IPS-20b (cell line): ENCODE measurements at regions not wholly inside any gene's neighbourhood (a gene's known extent, or its start where the extent isn't known, plus 50 kb on each side); places are given as distances from the start of the nearest gene placed in this dataset.
"Not testable (repeated sequence)": the region's sequence is repeated elsewhere in the genome, so short reads cannot be mapped to it uniquely, and the experiment has no call there.

ENCODE experiments used
- H3K27ac ChIP-seq: one replicate; pipeline ENCODE4 v1.5.1; 2013; ENCODE audit warnings: low read length
- H3K27me3 ChIP-seq: 2 replicates; pipeline ENCODE4 v1.6.1; 2013; ENCODE audit warnings: mild to moderate bottlenecking, low read length, inconsistent platforms; ENCODE audit not compliant: insufficient read depth
- H3K36me3 ChIP-seq: 2 replicates; pipeline ENCODE4 v1.6.1; 2013; ENCODE audit warnings: low read depth, mild to moderate bottlenecking, inconsistent platforms, low read length, moderate library complexity; ENCODE audit not compliant: insufficient read depth
- H3K4me1 ChIP-seq: 2 replicates; pipeline ENCODE4 v1.6.1; 2013; ENCODE audit warnings: mild to moderate bottlenecking, control low read depth, inconsistent platforms, low read length, moderate library complexity; ENCODE audit not compliant: insufficient read depth
- H3K4me3 ChIP-seq: 2 replicates; pipeline ENCODE4 v1.5.1; 2013; ENCODE audit warnings: mild to moderate bottlenecking, low read length, inconsistent platforms
- H3K9ac ChIP-seq: 2 replicates; pipeline ENCODE4 v1.6.1; 2013; ENCODE audit warnings: low read depth, mild to moderate bottlenecking, inconsistent platforms, low read length, moderate library complexity
- H3K9me3 ChIP-seq: 2 replicates; pipeline ENCODE4 v1.6.1; 2013; ENCODE audit warnings: mild to moderate bottlenecking, low read depth, low read length, inconsistent platforms; ENCODE audit not compliant: insufficient read depth

DNA sequence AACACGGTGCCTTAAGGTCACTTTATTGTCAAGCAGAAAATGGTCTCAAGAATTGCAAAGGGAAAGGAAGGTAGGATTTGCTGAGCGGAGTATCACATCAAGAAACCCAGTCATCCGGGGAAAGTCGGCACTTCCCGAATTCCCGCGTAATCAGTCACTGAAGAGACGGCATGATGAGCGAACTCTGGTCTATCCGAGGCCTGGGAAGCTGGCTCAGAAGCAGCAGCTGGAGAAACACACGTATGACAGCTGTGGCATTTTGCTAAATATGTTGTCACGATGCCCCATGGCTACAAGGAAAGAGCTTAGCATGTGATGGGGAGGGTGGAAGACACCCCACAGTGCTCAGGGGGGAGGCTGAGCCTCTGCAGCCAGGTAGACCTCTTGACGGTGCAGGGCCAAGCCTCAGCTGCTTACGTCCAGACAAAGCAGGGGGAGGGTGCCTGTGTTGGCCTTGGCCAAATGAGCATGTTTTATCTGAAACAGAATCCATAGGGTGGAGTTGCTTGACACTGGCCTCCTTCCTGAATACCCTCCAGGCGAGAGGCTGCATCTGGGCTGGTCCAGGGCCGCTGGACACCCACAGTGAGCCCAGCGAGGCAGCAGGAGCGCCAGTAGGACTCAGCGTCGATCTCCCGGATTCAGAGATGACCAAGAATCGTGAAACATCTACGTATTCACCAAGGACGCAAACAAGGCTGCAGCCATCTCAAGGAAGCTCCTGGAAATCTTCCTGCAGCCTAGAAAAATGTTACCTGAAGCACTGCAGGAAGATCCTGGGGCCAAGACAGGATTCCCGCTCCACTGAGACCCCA is 118.8 kb upstream of the AFDN start:
- H3K36me3 ChIP-seq, result no peaks in the 10 kb centered on the region
- H3K9me3 ChIP-seq, result no peaks in the 10 kb centered on the region
- no peak overlapping the region for H3K4me3 ChIP-seq
- no peaks in the 10 kb centered on the region for H3K4me1 ChIP-seq
- H3K27ac ChIP-seq, result no peak overlapping the region
- no peaks in the 10 kb centered on the region for H3K27me3 ChIP-seq
- H3K9ac ChIP-seq, result no peak overlapping the region

DNA sequence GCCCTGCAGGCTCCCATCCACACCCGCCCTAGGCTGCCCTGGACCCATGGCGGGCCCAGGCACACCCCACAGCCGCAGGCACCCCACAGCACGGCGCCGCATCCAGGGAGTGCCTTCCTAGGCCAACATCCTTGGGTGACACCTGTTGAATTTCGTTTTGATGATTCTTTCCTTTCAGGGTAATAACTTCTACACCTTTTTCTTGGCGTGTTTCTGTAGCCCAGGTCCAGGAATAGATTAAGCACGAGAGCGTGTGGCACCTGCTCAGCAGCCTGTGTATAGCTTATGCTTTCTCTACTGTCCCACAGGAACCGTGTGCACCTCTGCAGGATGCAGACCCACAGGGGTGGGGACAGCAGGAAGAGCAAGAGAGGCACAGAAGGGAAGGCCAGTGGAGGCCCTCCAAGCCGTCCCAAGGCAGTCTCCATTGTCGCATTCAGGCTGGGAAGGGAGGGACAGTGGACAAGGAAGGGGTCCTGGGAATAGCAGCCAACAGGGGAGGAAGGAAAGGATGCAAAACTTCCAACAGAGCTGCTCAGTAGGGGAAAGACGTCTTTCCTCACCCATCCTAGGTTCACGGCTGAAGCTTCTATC is 118.1 kb upstream of the AFDN start:
- Histone ChIP-seq H3K9ac (no peak overlapping the region), H3K36me3 (no peaks in the 10 kb centered on the region), H3K9me3 (no peaks in the 10 kb centered on the region), H3K4me3 (no peak overlapping the region), H3K4me1 (peaks cover 1% of the 10 kb centered on the region; the same call in 1 of the 2 replicates), H3K27me3 (no peaks in the 10 kb centered on the region), H3K27ac (no peak overlapping the region)

DNA sequence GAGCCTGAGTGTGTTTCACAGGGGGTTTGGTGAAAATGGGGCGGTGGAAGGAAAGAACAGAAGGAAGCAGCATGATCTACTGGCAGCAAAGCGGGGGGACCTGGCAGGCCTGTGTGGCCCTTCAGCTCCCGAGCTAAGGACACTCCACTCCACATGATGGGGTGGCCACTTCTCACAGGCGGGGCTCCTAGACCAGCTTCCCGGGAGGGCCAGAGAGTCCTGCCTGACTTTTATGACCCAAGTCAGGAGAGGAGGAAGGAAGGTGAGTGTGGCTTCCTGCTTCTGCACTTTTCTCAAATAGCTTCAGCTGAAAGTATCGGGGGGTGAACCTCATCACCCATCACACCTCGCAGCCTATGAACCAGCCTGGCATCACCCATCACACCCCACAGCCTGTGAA is 117.5 kb upstream of the AFDN start:
- Histone ChIP-seq H3K27me3 (no peaks in the 10 kb centered on the region), H3K27ac (no peak overlapping the region), H3K9me3 (no peaks in the 10 kb centered on the region), H3K9ac (no peak overlapping the region), H3K4me3 (no peak overlapping the region), H3K36me3 (no peaks in the 10 kb centered on the region), H3K4me1 (peaks cover 6% of the 10 kb centered on the region; the same call in 1 of the 2 replicates)

DNA sequence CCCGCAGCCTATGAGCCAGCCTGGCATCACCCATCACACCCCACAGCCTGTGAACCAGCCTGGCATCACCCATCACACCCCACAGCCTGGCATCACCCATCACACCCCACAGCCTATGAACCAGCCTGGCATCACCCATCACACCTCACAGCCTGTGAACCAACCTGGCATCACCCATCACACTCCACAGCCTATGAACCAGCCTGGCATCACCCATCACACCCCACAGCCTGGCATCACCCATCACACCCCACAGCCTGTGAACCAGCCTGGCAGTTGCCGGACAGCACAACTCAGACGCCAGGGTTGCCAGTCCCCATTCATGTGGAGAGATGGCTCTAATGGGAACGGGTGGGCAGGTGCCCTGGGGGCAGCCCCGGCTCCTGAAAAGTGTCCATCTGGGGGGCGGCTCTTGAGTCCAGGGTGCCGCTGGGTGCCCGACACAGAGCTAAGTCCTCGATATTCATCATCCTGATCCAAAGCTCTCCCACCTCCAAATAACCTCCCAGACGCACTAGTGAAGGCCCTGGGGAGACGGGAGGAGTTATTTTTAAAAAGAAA is 116.9 kb upstream of the AFDN start:
- H3K9ac ChIP-seq, result not testable (repeated sequence)

DNA sequence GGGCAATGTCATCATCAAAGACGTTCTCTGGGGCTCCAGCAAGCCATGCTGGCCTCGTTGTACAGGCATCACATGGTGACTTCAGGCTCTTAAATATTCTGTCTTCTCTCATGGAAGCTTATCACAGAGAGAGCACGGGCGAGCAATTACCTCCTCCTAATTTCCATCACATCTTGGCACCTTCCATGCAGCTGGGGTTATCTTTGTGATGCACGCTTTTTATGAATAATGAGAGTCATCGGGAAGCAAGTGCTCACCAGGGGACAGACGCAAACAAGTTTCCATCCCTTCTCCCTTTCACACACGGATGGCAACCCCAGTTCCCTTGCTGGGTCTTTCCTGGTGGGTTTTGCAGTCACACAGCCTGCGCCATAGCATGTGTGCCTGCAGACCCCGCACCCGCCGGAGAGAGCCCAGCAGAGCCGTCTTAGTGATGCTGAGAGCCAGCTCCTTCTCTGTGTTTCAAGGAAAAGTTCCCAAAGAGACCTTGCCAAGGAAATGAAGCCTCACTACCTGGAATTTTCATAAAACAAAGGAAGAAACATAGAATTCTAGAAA is 116.3 kb upstream of the AFDN start:
- H3K27me3 ChIP-seq, result no peaks in the 10 kb centered on the region
- H3K27ac ChIP-seq, result no peak overlapping the region
- peaks cover 6% of the 10 kb centered on the region; the same call in 1 of the 2 replicates for H3K4me1 ChIP-seq
- no peaks in the 10 kb centered on the region for H3K36me3 ChIP-seq
- no peak overlapping the region for H3K4me3 ChIP-seq
- no peaks in the 10 kb centered on the region for H3K9me3 ChIP-seq
- no peak overlapping the region for H3K9ac ChIP-seq

More for the DNA sequence above, 116.9 kb upstream of the AFDN start:
- not testable (repeated sequence) for H3K27ac ChIP-seq, H3K36me3 ChIP-seq, H3K4me1 ChIP-seq, H3K4me3 ChIP-seq, H3K9me3 ChIP-seq, H3K27me3 ChIP-seq

DNA sequence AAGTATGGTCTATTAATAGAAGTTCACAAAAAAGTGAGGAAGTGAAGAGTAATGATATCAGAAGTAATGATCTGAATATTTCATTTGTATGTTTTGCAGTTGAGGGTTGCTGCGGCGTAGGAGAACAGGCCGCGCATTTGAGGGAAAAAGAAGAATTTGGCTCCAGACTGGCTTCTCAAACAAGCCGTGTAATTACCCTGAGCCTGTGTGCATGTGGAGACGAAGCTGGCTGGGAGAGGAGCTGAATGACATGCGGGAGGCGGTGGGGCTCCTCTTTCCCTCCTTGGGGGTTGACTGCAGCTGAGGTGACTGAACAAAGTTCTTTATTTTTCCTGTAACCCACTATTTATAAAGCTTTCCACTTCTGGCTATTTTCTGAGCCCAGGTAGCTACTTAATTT is 115.5 kb upstream of the AFDN start:
- Histone ChIP-seq H3K4me1 (peaks cover 6% of the 10 kb centered on the region; the same call in 1 of the 2 replicates), H3K36me3 (no peaks in the 10 kb centered on the region), H3K27ac (no peak overlapping the region), H3K9ac (no peak overlapping the region), H3K4me3 (no peak overlapping the region), H3K9me3 (no peaks in the 10 kb centered on the region), H3K27me3 (no peaks in the 10 kb centered on the region)

DNA sequence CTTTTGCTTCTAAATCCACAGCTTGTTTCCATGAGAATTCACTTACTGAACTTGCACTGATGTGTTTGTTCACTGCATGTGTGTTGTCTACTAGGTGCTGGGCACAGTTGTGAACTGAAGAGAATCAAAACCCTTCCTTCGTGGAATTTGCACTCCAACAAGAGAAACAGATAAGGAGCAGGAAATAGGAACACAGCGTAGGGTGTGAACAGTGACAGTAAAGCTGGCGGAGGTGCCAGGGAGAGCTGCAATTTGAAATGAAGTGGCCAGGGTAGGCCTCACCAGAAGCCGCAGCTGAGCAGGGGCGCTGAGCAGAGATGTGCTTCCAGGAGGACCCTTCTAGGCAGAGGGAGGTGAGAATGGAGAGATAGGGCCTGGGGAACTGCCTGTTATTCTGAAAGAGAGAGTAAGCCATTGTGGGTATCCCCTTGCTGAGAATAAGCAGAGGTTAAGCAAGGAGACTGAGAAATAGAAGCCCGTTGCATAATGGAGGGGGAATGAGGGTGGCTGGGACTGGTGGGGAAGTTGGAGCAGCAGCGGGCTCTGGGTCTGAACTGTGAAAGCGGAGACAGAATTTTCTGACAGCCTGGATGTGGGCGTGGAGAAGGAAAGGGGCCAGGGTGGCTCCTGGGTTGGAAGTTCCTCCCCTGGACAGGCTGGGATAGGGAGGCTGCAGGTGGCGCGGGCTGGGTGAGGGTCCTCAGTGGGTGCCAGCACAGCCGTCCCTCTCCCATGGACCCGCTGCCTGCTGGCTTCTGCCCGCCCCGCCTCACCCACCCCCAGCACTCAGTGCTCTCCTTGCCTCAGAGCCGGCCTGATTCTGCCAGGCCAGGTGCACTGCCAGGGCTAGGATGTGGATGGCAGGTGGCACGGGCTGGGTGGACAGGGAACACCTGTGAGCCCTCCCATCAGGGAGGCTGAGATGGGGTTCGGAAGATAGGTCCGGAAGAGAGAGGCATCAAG is 114.7 kb upstream of the AFDN start:
- Histone ChIP-seq H3K9me3 (no peaks in the 10 kb centered on the region), H3K4me3 (no peak overlapping the region), H3K4me1 (peaks cover 6% of the 10 kb centered on the region; the same call in 1 of the 2 replicates), H3K36me3 (no peaks in the 10 kb centered on the region), H3K27me3 (no peaks in the 10 kb centered on the region), H3K9ac (no peak overlapping the region), H3K27ac (no peak overlapping the region)

DNA sequence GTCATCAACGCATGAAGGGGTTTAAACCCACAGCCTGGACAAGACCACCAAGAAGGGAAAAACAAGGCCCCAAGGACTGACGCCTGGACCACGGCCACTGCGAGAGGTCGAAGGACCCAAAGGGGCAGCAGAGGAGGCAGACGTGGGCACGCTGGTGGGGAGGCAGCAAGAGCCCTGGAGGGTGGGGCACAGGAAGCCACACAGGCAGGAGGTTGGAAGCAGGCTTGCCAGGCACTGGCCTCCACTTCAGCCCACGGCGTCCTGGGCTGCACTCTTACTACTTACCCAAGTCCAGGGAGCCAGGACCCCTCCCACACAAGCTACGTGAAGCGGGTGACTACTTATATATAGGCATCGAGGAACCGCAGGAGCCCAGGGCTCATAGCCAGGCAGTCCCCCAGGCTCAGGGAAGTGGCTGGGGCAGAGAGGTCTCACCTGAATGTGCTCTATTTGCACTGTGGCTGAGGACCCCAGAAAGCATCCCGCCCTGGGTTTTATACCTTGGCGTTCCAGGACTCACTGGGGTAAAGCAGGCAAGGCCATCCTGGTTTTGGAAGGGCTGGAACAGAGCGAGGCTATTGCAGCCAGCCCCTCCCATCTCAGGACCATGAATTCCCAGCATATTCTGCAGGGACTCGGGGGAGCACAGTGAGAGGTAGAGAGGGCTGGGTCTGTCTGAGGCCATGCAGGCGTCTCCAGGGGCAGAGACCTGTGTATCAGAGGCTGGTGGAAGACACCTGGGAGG is 113.8 kb upstream of the AFDN start:
- Histone ChIP-seq H3K4me3 (no peak overlapping the region), H3K36me3 (no peaks in the 10 kb centered on the region), H3K27me3 (no peaks in the 10 kb centered on the region), H3K9ac (no peak overlapping the region), H3K9me3 (no peaks in the 10 kb centered on the region), H3K27ac (no peak overlapping the region), H3K4me1 (peaks cover 6% of the 10 kb centered on the region; the same call in 1 of the 2 replicates)

DNA sequence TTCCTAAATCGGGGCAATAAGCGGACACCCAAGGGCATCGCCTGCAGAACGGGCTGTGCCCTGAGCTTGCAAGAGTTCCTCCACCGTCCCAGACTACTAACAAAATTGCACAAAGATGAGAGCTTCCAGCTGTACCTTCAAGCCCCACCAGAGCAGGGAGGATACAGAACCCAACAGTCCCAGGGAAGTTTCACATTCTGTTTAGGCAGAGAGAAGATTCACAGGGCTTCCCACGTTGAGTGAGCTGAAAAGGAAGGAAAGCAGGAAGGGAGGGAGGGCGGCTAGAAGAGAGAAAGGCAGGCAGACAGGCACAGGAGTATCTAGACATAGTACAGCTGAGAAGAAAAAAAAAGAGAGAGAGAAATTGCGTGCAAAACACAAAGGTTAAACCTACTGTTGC is 112.6 kb upstream of the AFDN start:
- H3K27me3 ChIP-seq, result no peaks in the 10 kb centered on the region
- no peak overlapping the region for H3K27ac ChIP-seq
- H3K9me3 ChIP-seq, result no peaks in the 10 kb centered on the region
- no peak overlapping the region for H3K4me3 ChIP-seq
- no peak overlapping the region for H3K9ac ChIP-seq
- H3K36me3 ChIP-seq, result no peaks in the 10 kb centered on the region
- peaks cover 6% of the 10 kb centered on the region; the same call in 1 of the 2 replicates for H3K4me1 ChIP-seq

DNA sequence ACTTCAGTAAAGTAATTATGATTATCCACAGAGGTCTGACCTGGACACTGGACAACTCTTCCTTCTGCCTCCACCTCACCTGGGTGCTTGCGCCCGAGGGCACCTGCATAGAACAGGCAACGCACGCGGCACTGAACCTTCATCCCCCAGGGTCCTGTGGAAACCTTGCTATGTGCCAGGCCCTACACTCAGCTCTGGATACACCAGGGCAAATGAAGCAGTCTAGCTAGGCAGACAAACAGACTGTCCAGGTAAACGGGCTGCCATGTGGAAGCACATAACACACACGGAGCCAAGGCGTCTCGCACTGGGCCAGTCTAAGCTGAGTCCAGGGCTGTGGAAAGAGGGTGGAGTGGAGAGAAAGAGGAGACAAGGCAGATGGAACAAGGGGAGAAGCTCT is 109.3 kb upstream of the AFDN start:
- no peaks in the 10 kb centered on the region for H3K36me3 ChIP-seq
- peaks cover 6% of the 10 kb centered on the region; the same call in 1 of the 2 replicates for H3K4me1 ChIP-seq
- no peak overlapping the region for H3K4me3 ChIP-seq
- H3K27me3 ChIP-seq, result no peaks in the 10 kb centered on the region
- no peaks in the 10 kb centered on the region for H3K9me3 ChIP-seq
- no peak overlapping the region for H3K27ac ChIP-seq
- no peak overlapping the region for H3K9ac ChIP-seq
